Psoas muscle (tissue), 7 donors: ENCODE measurements at regions not wholly inside any gene's neighbourhood (a gene's known extent, or its start where the extent isn't known, plus 50 kb on each side); places are given as distances from the start of the nearest gene placed in this dataset.

ENCODE experiments used
- ATAC-seq, 4 donors: fragments of 200-7000 bp; cut with Tn5 transposase; one replicate each; pipeline ENCODE4 v1.9.1; 2020; ENCODE audit warnings: moderate library complexity in 3 of 4, mild to moderate bottlenecking in 2 of 4
- DNase-seq, 2 donors: peaks; one replicate each; pipeline ENCODE4 v3.0.0-alpha.2; 2020
- H3K27ac ChIP-seq: fragments of 200-600 bp; one replicate; pipeline ENCODE4 v1.8.0; 2022
- H3K27me3 ChIP-seq, 3 donors: fragments of 200-600 bp in 1 of 3; one replicate each; pipeline versions ENCODE4 v1.6.1 to v1.8.0; 2013 to 2022; ENCODE audit warnings: low read length in 2 of 3, mild to moderate bottlenecking in 2 of 3, moderate library complexity in 1 of 3; ENCODE audit not compliant: insufficient read depth in 3 of 3
- H3K36me3 ChIP-seq, 2 donors: fragments of 200-600 bp in 1 of 2; one replicate each; pipeline versions ENCODE4 v1.6.1 to v1.8.0; 2013 to 2022; ENCODE audit warnings: low read depth in 1 of 2, mild to moderate bottlenecking in 1 of 2, moderate library complexity in 1 of 2; ENCODE audit not compliant: insufficient read depth in 1 of 2
- H3K4me1 ChIP-seq: fragments of 200-600 bp; one replicate; pipeline ENCODE4 v1.8.0; 2022
- H3K4me3 ChIP-seq: fragments of 200-600 bp; one replicate; pipeline ENCODE4 v1.8.0; 2022; ENCODE audit warnings: mild to moderate bottlenecking
- H3K9me3 ChIP-seq: fragments of 200-600 bp; one replicate; pipeline ENCODE4 v1.8.0; 2022
- WGBS, 3 donors: extraction: QIAGEN DNeasy Blood & Tissue Kit; methylation state at CpG; one replicate each; pipeline versions ENCODE4 v1.1.6 to v1.1.7; 2013; 5-methylcytosine and 5-hydroxymethylcytosine counted together
- intact Hi-C, 2 donors: fragments of 100-400 bp; cut with DNase I; formaldehyde crosslinking; loops; one replicate each; pipeline versions ENCODE4 v1.11.0 to v1.14.2; 2022
- TF ChIP-seq, protein P1 (sequence below): fragments of 200-600 bp; IDR thresholded peaks from one replicate; pipeline ENCODE4 v1.8.0; 2022; ENCODE audit warnings: antibody characterized with exemption
- donor health status: healthy with polysubstance abuse.
- donor health status: DM: no; HTN: no; CAD: no; lungs with moderate emphysema.
- donor health status: Bipolar disorder and iron deficiency.
- donor health status: healthy.
- donor health status: DM: yes; HTN: yes; CAD: no.
- donor health status: DM: no; HTN: no; CAD: no.
- donor health status: DM: yes; HTN: yes; CAD: no.

DNA sequence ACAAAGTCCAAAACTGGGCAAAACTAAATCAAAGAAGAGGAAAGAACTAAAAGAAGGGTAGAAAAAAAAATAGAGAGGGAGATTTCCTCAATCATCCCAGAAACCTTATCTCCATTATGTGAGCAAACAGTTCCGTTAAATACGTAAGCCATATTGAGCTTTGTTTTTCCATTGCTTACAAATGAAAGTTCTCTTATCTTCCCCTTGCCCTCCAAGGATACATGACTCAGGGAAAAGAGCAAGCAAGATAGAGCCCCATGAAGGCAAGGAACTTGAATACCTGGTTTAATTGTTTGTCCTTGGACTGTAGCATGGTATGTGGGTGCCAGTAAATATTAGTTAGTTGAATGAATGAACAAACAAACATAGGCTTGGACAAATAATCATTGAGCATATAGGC, 126.8 kb upstream of the USP15 start:
- TF ChIP-seq, protein P1, sequence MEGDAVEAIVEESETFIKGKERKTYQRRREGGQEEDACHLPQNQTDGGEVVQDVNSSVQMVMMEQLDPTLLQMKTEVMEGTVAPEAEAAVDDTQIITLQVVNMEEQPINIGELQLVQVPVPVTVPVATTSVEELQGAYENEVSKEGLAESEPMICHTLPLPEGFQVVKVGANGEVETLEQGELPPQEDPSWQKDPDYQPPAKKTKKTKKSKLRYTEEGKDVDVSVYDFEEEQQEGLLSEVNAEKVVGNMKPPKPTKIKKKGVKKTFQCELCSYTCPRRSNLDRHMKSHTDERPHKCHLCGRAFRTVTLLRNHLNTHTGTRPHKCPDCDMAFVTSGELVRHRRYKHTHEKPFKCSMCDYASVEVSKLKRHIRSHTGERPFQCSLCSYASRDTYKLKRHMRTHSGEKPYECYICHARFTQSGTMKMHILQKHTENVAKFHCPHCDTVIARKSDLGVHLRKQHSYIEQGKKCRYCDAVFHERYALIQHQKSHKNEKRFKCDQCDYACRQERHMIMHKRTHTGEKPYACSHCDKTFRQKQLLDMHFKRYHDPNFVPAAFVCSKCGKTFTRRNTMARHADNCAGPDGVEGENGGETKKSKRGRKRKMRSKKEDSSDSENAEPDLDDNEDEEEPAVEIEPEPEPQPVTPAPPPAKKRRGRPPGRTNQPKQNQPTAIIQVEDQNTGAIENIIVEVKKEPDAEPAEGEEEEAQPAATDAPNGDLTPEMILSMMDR = no peak
- intact Hi-C loops = no loop called here
- H3K4me3 ChIP-seq = no peak overlapping the region
- no peaks in the 10 kb centered on the region for H3K9me3 ChIP-seq
- DNase-seq = no peak
- 93 to 96% (median 96%) methylated on average over 2 of the region's 2 CpGs for WGBS, 3 donors
- H3K36me3 ChIP-seq = no peaks in the 10 kb centered on the region
- no peak for ATAC-seq
- no peaks in the 10 kb centered on the region for H3K4me1 ChIP-seq
- H3K27ac ChIP-seq = no peak overlapping the region
- H3K27me3 ChIP-seq = no peaks in the 10 kb centered on the region

DNA sequence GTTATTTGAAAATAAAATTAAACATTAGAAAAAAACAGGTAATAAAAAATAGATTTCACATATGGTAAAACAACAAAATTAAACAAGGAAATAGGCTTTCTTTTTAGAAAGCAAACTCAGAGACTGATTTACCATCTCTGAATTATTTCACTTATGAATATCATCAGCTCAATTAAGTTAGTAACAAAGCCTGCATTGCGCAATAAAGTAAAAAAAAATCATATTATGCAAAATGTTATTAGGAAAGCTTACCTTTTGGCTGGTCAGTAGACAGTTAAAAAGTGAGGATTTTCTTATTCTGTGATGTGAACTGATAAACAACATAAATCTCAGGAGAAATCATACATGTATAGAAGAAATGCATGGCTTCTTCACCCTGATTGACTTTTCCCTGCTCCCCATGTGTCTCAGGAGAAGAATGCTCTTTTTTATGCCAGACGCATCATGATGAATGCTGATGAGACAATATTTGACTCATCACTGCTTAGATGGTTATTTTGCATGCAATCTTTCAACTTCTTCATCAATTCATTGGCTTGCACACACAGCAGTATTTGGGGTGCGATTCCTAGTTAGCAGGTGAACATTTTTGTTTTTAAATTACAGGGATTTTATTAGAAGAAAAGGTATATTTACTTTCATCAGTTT, 124.5 kb upstream of the USP15 start:
- intact Hi-C loops = no loop called here
- no peaks in the 10 kb centered on the region for H3K9me3 ChIP-seq
- no peaks in the 10 kb centered on the region for H3K4me1 ChIP-seq
- no peaks in the 10 kb centered on the region for H3K27me3 ChIP-seq
- H3K36me3 ChIP-seq = no peaks in the 10 kb centered on the region
- TF ChIP-seq, protein P1 = no peak
- no peak for ATAC-seq
- no peak for DNase-seq
- no peak overlapping the region for H3K27ac ChIP-seq
- no peak overlapping the region for H3K4me3 ChIP-seq
- WGBS, 3 donors = 87 to 93% (median 89%) methylated on average over 3 of the region's 3 CpGs

DNA sequence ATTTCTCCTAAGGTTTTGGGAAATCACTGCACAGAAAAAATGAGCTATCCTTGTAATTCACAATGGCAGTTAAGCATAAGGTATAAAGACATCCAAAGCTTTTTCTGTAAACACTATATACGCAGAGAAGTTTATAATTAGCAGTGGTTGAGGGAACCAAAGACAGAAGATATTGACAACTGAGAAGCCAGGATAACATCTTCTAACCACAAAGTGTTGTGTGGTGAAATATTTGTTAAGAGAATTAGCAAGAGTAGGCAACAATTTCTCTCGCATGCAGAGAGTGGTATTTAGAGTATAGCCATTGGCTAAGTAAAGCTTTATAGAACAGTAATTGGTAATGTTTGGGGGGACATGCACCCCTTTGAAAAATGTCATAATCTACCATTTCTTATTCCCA, 123.7 kb upstream of the USP15 start:
- H3K4me1 ChIP-seq = no peaks in the 10 kb centered on the region
- DNase-seq (no peak), ATAC-seq (no peak)
- no peaks in the 10 kb centered on the region for H3K36me3 ChIP-seq
- intact Hi-C loops = no loop called here
- TF ChIP-seq, protein P1 = no peak
- H3K9me3 ChIP-seq = no peaks in the 10 kb centered on the region
- WGBS, 3 donors = 89 to 93% (median 90%) methylated on average over 2 of the region's 2 CpGs
- H3K27ac ChIP-seq = no peak overlapping the region
- H3K27me3 ChIP-seq = no peaks in the 10 kb centered on the region
- H3K4me3 ChIP-seq = no peak overlapping the region

DNA sequence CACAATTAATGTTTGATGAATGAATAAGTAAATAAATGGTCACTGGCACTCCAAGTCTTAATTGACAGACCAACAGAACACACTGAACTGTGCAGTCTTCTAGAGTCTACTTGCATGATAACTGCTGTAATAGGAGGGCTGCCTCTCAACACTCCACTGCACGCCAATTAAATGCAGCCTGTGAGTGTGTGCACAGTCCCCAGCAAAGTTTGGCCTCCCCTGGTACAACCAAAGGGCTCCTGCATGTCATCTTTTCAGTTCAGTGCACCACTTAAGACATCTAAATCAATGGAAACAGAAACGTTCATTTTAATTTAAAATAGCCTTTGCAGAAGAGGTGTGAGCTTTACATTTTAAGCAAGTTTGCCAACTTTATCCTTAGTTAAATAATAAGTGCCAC, 121.7 kb upstream of the USP15 start:
- 51 to 69% (median 58%) methylated on average over 2 of the region's 2 CpGs for WGBS, 3 donors
- Histone ChIP-seq H3K9me3 (no peaks in the 10 kb centered on the region), H3K36me3 (no peaks in the 10 kb centered on the region), H3K4me1 (no peaks in the 10 kb centered on the region), H3K4me3 (no peak overlapping the region), H3K27me3 (no peaks in the 10 kb centered on the region), H3K27ac (no peak overlapping the region)
- TF ChIP-seq, protein P1 = no peak
- no peak for ATAC-seq
- intact Hi-C loops = no loop called here
- DNase-seq = no peak

DNA sequence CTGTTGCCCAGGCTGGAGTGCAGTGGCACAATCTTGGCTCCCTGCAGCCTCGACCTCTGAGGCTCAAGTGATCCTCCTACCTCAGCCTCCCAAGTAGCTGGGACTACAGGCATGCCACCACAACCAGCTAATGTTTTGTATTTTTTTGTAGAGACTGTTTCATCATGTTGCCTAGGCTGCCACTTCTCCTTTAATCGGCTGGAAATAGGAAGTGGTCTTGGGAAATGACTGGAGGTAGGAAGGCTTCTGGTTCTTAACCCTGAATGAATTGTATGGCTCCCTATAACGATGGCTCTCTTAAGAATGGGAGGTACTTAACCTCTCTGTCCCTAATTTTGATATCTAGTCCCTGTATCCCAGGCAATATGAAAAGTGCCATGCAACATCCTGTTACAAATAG, 113.9 kb upstream of the USP15 start:
- Histone ChIP-seq H3K4me3 (no peak overlapping the region), H3K27ac (no peak overlapping the region), H3K9me3 (no peaks in the 10 kb centered on the region), H3K4me1 (no peaks in the 10 kb centered on the region), H3K27me3 (no peaks in the 10 kb centered on the region), H3K36me3 (no peaks in the 10 kb centered on the region)
- DNase-seq (no peak), ATAC-seq (no peak)
- 58 to 70% (median 60%) methylated on average over 3 of the region's 3 CpGs for WGBS, 3 donors
- intact Hi-C loops = no loop called here
- TF ChIP-seq, protein P1 = no peak
